DND-41 (cell line): ENCODE measurements at regions not wholly inside any gene's neighbourhood (a gene's known extent, or its start where the extent isn't known, plus 50 kb on each side); places are given as distances from the start of the nearest gene placed in this dataset.

Experiments
- CTCF ChIP-seq: IDR thresholded peaks from 2 replicates; pipeline ENCODE4 v1.5.1; 2012; ENCODE audit warnings: borderline replicate concordance, low read length, moderate library complexity, mild to moderate bottlenecking; ENCODE audit not compliant: poor library complexity, severe bottlenecking; ENCODE audit errors: extremely low read depth
- EZH2 ChIP-seq: IDR thresholded peaks from 3 replicates; pipeline ENCODE4 v1.6.1; 2012; ENCODE audit warnings: borderline replicate concordance, low read depth, mild to moderate bottlenecking, moderate library complexity, low read length, inconsistent platforms; ENCODE audit not compliant: severe bottlenecking

DNA sequence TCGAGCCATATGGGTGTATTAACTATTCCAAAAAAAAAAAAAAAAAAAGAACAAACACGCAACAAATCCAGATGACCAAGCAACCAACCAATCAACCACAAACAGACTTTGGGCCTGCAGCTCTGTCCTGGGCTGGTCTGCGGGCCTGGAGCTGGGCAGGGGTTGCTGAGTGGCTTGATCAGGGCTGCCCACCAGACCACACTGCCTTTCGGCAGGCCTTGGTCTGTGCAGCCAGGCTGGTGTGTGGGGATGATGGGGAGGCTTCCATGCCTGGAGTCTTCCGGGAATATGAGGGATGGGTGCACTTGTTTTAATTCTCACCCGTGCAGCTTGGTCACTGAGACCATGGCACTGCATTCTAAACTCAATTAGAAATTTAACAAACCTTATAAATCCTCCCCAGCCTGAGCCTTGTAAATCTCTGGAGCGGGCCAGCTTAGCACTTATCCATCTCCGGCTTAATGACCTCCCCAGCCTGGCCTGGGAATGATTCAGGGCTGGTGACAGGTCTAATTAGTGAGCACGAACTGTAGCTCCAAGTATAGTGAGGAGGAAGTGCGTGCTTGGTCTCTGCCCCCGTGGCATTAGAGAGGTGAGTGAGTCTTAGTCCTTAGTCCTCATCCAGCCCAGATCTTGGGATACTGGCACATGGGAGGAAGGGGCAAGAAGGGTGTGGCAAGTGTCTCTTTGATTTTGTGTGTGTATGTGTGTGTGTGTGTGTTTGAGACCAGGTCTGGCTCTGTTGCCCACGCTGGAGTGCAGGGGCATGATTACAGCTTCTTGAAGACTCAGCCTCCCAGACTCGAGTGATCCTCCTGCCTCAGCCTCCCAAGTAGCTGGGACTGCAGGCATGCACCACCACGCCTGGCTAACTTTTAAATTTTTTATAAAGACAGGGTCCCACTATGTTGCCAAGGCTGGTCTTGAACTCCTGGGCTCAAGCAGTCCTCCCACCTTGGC, 74.6 kb upstream of the CSF3R start:
- TF ChIP-seq CTCF (no peak), EZH2 (no peak)
